Heart right ventricle (tissue), 16 donors: ENCODE measurements at regions not wholly inside any gene's neighbourhood (a gene's known extent, or its start where the extent isn't known, plus 50 kb on each side); places are given as distances from the start of the nearest gene placed in this dataset.

Source experiments
- ATAC-seq, 8 donors: fragments of 200-7000 bp; cut with Tn5 transposase; one replicate each; pipeline ENCODE4 v1.9.1; 2020; ENCODE audit warnings: mild to moderate bottlenecking in 8 of 8, moderate library complexity in 8 of 8, moderate number of reproducible peaks in 1 of 8
- DNase-seq, 2 donors: peaks; one replicate each; pipeline ENCODE4 v3.0.0-alpha.2; 2020
- H3K27ac ChIP-seq, 10 donors: fragments of 200-600 bp; sonication (generic) in 2 of 10; one replicate each; pipeline versions ENCODE4 v1.5.0 to v1.8.0; 2020 to 2022; ENCODE audit warnings: mild to moderate bottlenecking in 3 of 10
- H3K27me3 ChIP-seq, 7 donors: fragments of 200-600 bp; one replicate each; pipeline ENCODE4 v1.8.0; 2021 to 2022; ENCODE audit warnings: mild to moderate bottlenecking in 2 of 7
- H3K36me3 ChIP-seq, 9 donors: fragments of 200-600 bp; sonication (generic) in 1 of 9; one replicate each; pipeline versions ENCODE4 v1.5.0 to v1.8.0; 2020 to 2022; ENCODE audit warnings: mild to moderate bottlenecking in 2 of 9
- H3K4me1 ChIP-seq, 9 donors: fragments of 200-600 bp; sonication (generic) in 1 of 9; one replicate each; pipeline versions ENCODE4 v1.5.0 to v1.8.0; 2020 to 2022; ENCODE audit warnings: mild to moderate bottlenecking in 4 of 9
- H3K4me3 ChIP-seq, 10 donors: fragments of 200-600 bp; sonication (generic) in 2 of 10; one replicate each; pipeline versions ENCODE4 v1.5.0 to v1.8.0; 2020 to 2022; ENCODE audit warnings: mild to moderate bottlenecking in 7 of 10, moderate library complexity in 2 of 10
- H3K9me3 ChIP-seq, 11 donors: fragments of 200-600 bp in 10 of 11; sonication (generic) in 2 of 11; one replicate each; pipeline versions ENCODE4 v1.5.0 to v1.8.0; 2013 to 2022; ENCODE audit warnings: mild to moderate bottlenecking in 2 of 11, control low read depth in 1 of 11, moderate library complexity in 1 of 11
- WGBS, 2 donors: extraction: QIAGEN DNeasy Blood & Tissue Kit; methylation state at CpG; one replicate each; pipeline ENCODE4 v1.1.7; 2013; ENCODE audit warnings: inconsistent platforms in 1 of 2; 5-methylcytosine and 5-hydroxymethylcytosine counted together
- intact Hi-C, 10 donors: fragments of 100-400 bp; cut with DNase I; formaldehyde crosslinking; loops; one replicate each; pipeline versions ENCODE4 v1.11.1 to v1.14.2; 2022
- TF ChIP-seq, protein P1 (sequence below), 9 donors: fragments of 200-600 bp; sonication (generic) in 2 of 9; IDR thresholded peaks; one replicate each; pipeline versions ENCODE4 v1.5.0 to v1.8.0; 2021 to 2022; ENCODE audit warnings: antibody characterized with exemption in 9 of 9, mild to moderate bottlenecking in 5 of 9, moderate library complexity in 1 of 9
- donor health status: Arrhythmogenic right ventricular cardiomyopathy.
- donor health status: ischemic (EF 13 %, LVEDD 7.1; RV severe dilation, severe dysfunction).
- donor health status: healthy with polysubstance abuse.
- donor health status: DM: no; HTN: yes; CAD: no.
- donor health status: DM: no; HTN: no; CAD: no.
- donor health status: ischemic (EF 25% LVEDD 6.9; RV normal size, moderate dysfunction).
- donor health status: ischemic (EF 25% LVEDD 5.7; RV mildly dilated, moderate dysfunction).
- donor health status: healthy.
- donor health status: DM: yes; HTN: yes; CAD: no.
- donor health status: Ischemic cardiomyopathy.
- donor health status: ischemic (EF 35%, LVEDD 5.7; RV mildly dilated, moderate dysfunction).
- donor health status: nonischemic (EF 11% LVEDD 7.7; RV severe dilation, severe dysfunction).
- donor health status: DM: yes; HTN: yes; CAD: no.
- donor health status: PGD.
- donor health status: ischemic (EF 29% LVEDD 5.4; RV normal size, mild dysfunction).
- donor health status: nonischemic (EF 23%, LVEDD 6.1; RV moderate dilation, normal function).

DNA sequence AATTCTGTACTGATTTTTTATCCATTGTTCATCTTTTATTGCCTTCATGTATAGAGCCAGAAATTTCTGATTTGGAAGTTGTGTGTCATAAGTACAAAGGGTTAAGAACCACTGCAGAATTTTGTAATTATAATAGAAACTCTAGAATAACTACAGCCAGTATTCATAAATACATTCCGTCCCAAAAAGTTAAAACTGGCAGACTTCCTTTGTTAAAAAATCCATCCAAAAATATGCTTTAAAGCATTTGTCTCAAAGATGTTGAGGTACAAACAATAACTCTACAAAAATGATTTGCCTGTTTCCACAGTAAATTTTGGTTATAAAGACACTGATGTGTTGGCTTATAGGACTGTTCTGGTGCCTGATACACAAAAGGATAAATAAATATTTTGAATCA is 436.6 kb downstream of the DTWD2 start:
- TF ChIP-seq, protein P1, sequence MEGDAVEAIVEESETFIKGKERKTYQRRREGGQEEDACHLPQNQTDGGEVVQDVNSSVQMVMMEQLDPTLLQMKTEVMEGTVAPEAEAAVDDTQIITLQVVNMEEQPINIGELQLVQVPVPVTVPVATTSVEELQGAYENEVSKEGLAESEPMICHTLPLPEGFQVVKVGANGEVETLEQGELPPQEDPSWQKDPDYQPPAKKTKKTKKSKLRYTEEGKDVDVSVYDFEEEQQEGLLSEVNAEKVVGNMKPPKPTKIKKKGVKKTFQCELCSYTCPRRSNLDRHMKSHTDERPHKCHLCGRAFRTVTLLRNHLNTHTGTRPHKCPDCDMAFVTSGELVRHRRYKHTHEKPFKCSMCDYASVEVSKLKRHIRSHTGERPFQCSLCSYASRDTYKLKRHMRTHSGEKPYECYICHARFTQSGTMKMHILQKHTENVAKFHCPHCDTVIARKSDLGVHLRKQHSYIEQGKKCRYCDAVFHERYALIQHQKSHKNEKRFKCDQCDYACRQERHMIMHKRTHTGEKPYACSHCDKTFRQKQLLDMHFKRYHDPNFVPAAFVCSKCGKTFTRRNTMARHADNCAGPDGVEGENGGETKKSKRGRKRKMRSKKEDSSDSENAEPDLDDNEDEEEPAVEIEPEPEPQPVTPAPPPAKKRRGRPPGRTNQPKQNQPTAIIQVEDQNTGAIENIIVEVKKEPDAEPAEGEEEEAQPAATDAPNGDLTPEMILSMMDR (IDR thresholded peaks at IDR 0.05): no peak
- peaks cover 0 to 27% (median 9%) of the 10 kb centered on the region in 9 donors for H3K4me1 ChIP-seq
- H3K27me3 ChIP-seq: no peaks in the 10 kb centered on the region
- ATAC-seq: no peak
- no peak overlapping the region for H3K4me3 ChIP-seq
- DNase-seq: no peak
- H3K9me3 ChIP-seq: no peaks in the 10 kb centered on the region
- no peak overlapping the region for H3K27ac ChIP-seq
- 41 to 63% methylated on average over 1 of the region's 1 CpG for WGBS, 2 donors
- intact Hi-C loops: no loop called here
- H3K36me3 ChIP-seq: no peaks in the 10 kb centered on the region

DNA sequence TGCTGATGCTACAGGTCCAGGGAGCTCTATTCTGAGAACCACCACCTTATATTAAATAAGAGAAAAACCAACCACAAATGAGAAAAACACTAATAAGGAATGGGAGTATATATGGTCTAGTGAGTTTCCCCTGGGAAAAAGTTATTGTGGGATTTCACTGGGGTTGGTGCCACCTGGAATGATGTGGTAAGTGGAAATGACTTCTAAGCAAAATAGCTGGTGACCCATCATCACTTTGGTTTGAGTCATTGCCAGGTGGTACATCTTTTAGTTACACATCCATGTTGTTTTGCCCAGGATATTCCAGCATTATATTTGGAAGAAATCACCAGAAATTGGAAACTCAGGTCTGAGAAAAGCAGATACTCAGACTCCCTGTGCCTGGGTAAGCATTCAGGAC is 437.3 kb downstream of the DTWD2 start:
- Histone ChIP-seq H3K27me3 (no peaks in the 10 kb centered on the region), H3K36me3 (no peaks in the 10 kb centered on the region), H3K9me3 (no peaks in the 10 kb centered on the region), H3K4me3 (no peak overlapping the region), H3K4me1 (peaks cover 0 to 27% (median 9%) of the 10 kb centered on the region in 9 donors), H3K27ac (no peak overlapping the region)
- TF ChIP-seq, protein P1 (IDR thresholded peaks at IDR 0.05): no peak
- intact Hi-C loops: no loop called here
- ATAC-seq: no peak
- no peak for DNase-seq

DNA sequence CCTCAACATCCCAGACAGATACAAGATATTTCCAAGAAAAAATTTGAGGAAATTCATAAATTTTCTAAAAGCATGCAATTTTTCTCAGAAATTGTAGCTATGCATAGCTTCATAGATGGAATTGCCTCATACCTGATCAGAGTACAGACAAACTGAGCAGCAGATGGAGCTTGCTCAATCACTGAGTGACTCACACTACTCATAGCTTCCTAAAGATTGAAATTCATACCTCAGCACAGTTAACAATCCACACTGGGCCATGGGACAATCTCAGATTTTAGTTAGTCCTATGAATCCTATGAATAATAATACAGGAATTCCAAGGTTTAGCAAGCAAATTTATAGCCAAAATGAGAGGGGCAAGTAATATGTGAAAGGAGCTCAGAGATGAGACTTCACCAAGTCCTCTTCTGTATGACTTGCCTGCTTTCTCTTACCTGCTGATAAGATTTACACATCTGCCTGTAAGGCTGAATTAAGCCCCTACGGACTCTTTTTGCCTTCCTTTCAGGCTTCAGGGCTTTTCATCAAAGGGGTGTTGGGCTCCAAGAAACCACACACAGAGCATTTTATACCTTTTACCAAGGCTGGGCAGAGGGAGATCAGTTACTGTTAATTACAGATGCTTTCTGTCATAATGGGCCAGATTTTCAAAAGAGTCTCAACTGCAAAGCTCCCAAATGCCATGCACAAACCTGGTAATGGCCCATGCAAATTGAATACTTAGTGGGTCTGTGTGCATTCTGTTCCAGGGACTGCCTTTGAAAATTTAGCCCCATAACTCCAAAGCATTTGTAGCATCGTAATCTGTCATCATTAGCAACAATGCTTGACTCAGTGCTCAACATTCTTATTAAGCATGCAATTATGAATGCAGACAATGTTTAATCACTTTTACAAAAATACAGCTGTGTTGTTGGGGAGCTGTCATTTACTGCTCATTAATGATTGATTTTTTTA is 439.3 kb downstream of the DTWD2 start:
- no peak overlapping the region for H3K27ac ChIP-seq
- WGBS, 2 donors: 82 to 93% methylated on average over 2 of the region's 2 CpGs
- DNase-seq: no peak
- peaks cover 0 to 15% (median 7%) of the 10 kb centered on the region in 9 donors for H3K4me1 ChIP-seq
- H3K27me3 ChIP-seq: no peaks in the 10 kb centered on the region
- peak in 1 of 8 donors; percentile 43 for ATAC-seq
- no peak overlapping the region for H3K4me3 ChIP-seq
- intact Hi-C loops: no loop called here
- no peaks in the 10 kb centered on the region for H3K36me3 ChIP-seq
- H3K9me3 ChIP-seq: no peaks in the 10 kb centered on the region
- TF ChIP-seq, protein P1 (IDR thresholded peaks at IDR 0.05): no peak

DNA sequence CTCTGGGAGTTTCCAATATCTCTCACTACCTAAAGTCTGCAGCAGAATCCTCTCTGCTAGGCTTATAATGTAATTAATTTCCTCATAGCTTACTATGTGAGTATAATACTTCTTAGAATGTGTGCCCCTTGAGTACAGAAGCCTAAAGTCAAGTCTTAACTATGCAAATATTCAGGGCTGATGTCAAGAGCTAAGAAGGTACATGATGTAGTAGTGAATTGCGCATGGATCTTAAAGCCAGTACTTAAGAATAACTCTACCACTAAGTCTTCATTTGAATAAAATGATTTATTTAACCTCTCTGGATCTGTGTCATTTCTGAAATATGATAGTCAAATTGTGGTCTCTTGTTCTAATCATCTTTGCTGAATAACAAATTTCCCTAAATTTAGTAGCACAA is 442.9 kb downstream of the DTWD2 start:
- no peak overlapping the region for H3K27ac ChIP-seq
- no peaks in the 10 kb centered on the region for H3K36me3 ChIP-seq
- H3K9me3 ChIP-seq: no peaks in the 10 kb centered on the region
- intact Hi-C loops: no loop called here
- H3K27me3 ChIP-seq: no peaks in the 10 kb centered on the region
- no peak for DNase-seq
- no peak for ATAC-seq
- peaks cover 0 to 10% (median 0%) of the 10 kb centered on the region in 9 donors for H3K4me1 ChIP-seq
- no peak overlapping the region for H3K4me3 ChIP-seq
- WGBS, 2 donors: 100% methylated on average over 1 of the region's 1 CpG
- TF ChIP-seq, protein P1 (IDR thresholded peaks at IDR 0.05): no peak
